ENCODE measurements at regions not wholly inside any gene's neighbourhood (a gene's known extent, or its start where the extent isn't known, plus 50 kb on each side); places are given as distances from the start of the nearest gene placed in this dataset.

DNA sequence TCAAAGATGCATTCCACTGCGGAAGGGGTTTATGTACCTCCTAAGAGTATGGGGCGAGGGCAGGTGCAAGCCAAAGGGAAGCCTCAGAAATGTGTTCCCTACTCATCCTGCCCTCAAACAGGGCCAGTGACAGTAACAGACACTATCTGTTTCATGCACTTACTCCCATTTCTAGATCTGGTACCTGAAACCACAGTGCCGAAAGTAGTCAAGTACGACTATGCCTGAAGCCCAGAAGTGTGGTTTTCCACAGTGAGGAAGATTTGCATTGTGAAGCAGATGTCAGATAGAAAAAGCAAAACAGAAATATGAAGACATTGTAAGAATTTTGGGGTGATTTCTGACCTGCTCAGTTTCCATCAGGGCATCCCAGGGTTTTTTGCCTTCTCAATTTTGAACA is 748.7 kb downstream of the RNF144A start:
- 95 to 100% (median 96%) methylated on average over 4 of the region's 4 CpGs for WGBS, 4 donors
- H3K27ac ChIP-seq, result no peak overlapping the region
- H3K9me3 ChIP-seq, result no peaks in the 10 kb centered on the region
- H3K4me1 ChIP-seq, result peaks cover 0 to 3% (median 0%) of the 10 kb centered on the region in 12 donors
- H3K36me3 ChIP-seq, result no peaks in the 10 kb centered on the region
- H3K27me3 ChIP-seq, result no peaks in the 10 kb centered on the region
- no peak for TF ChIP-seq POLR2A (IDR thresholded peaks at IDR 0.05)
- TF ChIP-seq, protein P1, sequence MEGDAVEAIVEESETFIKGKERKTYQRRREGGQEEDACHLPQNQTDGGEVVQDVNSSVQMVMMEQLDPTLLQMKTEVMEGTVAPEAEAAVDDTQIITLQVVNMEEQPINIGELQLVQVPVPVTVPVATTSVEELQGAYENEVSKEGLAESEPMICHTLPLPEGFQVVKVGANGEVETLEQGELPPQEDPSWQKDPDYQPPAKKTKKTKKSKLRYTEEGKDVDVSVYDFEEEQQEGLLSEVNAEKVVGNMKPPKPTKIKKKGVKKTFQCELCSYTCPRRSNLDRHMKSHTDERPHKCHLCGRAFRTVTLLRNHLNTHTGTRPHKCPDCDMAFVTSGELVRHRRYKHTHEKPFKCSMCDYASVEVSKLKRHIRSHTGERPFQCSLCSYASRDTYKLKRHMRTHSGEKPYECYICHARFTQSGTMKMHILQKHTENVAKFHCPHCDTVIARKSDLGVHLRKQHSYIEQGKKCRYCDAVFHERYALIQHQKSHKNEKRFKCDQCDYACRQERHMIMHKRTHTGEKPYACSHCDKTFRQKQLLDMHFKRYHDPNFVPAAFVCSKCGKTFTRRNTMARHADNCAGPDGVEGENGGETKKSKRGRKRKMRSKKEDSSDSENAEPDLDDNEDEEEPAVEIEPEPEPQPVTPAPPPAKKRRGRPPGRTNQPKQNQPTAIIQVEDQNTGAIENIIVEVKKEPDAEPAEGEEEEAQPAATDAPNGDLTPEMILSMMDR (IDR thresholded peaks at IDR 0.05), result no peak
- intact Hi-C loops (cut with DNase I), result loop anchor here in 1 of 10 donors (5.0 kb wide), 1 partner anchor 239 kb away; no protein-coding TSS in a partner anchor
- no peak overlapping the region for H3K4me3 ChIP-seq
- ATAC-seq, result no peak
- DNase-seq, result no peak

DNA sequence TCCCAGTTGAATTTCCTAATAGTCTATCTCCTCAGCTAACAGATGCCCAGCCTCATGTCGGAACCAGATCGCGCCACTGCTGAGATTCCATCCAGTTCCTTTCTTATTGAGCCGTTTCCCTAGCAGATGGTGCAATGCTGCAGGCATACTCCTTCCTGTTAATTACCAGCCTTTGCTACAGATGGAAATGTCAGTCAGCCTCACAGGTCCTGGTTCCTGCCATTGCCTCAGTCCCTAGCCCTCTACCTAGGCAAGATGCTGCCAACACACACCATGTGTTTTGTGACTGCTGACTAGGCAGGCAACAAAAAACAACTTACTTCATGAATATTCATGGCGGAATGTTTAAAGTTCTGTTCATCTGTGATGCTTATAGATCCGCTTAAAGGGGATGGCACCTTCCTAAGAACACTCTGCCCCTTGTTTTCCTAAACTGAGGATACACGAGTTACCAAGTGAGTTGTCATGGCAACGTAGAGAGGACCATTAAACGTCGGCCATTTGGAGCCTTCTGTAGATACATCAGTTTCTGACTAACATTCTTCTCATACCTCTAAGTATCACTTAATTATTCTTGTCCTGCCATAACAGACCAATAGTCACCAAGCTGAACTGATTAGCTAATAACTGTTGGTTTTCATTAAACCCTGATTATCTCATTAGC is 749.5 kb downstream of the RNF144A start:
- ATAC-seq, result no peak
- WGBS, 4 donors, result 76 to 82% (median 79%) methylated on average over 10 of the region's 10 CpGs
- Histone ChIP-seq H3K9me3 (no peaks in the 10 kb centered on the region), H3K36me3 (no peaks in the 10 kb centered on the region), H3K27me3 (no peaks in the 10 kb centered on the region), H3K4me3 (no peak overlapping the region), H3K4me1 (peaks cover 0 to 11% (median 2%) of the 10 kb centered on the region in 12 donors), H3K27ac (no peak overlapping the region)
- intact Hi-C loops (cut with DNase I), result loop anchor here in 1 of 10 donors (5.0 kb wide), 1 partner anchor 239 kb away; no protein-coding TSS in a partner anchor
- TF ChIP-seq POLR2A (IDR thresholded peaks at IDR 0.05), result no peak
- TF ChIP-seq, protein P1 (IDR thresholded peaks at IDR 0.05), result no peak
- DNase-seq, result no peak

DNA sequence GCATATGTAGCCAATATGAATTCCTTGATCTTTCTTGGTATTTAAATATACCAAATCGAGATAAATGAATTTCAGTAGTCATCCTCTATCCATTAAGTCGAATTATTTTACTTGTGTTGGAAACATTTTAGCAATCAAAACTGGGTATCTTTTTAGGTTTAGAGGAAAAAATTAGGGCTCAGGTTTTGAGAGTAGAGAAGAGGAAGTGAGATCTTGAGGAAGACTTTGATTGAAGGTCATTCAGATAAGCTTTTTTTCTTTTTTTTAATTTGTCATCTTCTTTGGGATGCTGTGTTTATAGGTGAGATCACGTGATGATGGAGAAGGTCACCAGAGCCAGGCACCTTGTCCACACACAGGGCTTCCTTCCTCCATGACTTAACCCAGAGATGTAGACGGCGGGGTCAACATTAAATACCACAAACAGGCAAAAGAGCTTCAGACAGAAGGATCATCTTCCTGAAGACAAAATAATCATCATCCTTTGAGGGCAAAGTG is 750.1 kb downstream of the RNF144A start:
- Histone ChIP-seq H3K4me3 (no peak overlapping the region), H3K27ac (no peak overlapping the region), H3K9me3 (peaks cover 0 to 5% (median 0%) of the 10 kb centered on the region in 12 donors), H3K36me3 (no peaks in the 10 kb centered on the region), H3K27me3 (no peaks in the 10 kb centered on the region), H3K4me1 (peaks cover 0 to 13% (median 3%) of the 10 kb centered on the region in 12 donors)
- TF ChIP-seq, protein P1 (IDR thresholded peaks at IDR 0.05), result no peak
- no peak for TF ChIP-seq POLR2A (IDR thresholded peaks at IDR 0.05)
- DNase-seq (no peak), ATAC-seq (no peak)
- WGBS, 4 donors, result 87 to 92% (median 90%) methylated on average over 5 of the region's 5 CpGs
- intact Hi-C loops (cut with DNase I), result loop anchor here in 1 of 10 donors (5.0 kb wide), 1 partner anchor 240 kb away; no protein-coding TSS in a partner anchor

DNA sequence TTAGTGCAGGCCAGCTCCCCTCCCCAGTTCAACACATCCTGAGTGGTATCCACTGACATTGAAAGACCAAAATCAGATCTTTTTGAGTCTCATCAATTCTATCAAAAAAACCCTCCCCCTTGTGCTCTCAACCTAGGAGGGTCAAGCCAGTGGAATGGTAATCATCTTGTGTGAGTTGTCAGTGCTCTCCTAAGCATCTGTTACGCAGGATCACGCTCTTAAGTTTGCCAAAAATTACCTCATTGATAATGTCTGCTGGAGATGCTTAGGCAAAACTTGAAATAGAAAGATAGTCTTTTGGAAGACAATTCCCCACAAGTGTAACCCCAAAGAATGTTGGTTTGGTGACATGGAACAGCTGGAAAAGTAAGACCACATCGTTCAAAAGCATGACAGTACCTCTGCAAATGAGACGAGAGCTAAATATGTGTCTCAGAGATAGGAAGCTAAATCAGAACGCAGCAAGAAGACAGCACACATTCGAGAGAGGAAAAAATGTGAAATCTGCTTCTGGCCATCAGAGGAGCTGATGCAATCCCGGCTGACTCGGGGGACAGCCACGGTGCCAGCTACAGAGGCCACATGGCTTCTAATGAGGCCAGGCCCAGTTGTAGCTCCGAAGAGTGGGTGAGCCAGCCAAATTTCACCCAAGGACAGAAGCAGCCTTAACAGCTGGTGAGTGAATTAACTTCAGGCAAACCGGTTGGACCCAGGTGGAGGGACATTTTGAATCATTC is 753.9 kb downstream of the RNF144A start:
- intact Hi-C loops (cut with DNase I), result no loop called here
- Histone ChIP-seq H3K27me3 (no peaks in the 10 kb centered on the region), H3K9me3 (peaks cover 0 to 6% (median 0%) of the 10 kb centered on the region in 12 donors), H3K4me1 (peaks cover 0 to 13% (median 3%) of the 10 kb centered on the region in 12 donors), H3K36me3 (no peaks in the 10 kb centered on the region), H3K4me3 (no peak overlapping the region), H3K27ac (peak overlapping the region in 5 of 12 donors; percentile 3 to 46 (median 23))
- 38 to 53% (median 43%) methylated on average over 11 of the region's 11 CpGs for WGBS, 4 donors
- ATAC-seq (peak; percentile 51 to 93 (median 75)), DNase-seq (peak in 4 of 5 donors; percentile 37 to 76 (median 59))
- TF ChIP-seq, protein P1 (IDR thresholded peaks at IDR 0.05), result no peak
- no peak for TF ChIP-seq POLR2A (IDR thresholded peaks at IDR 0.05)

Data from heart left ventricle (tissue), 16 donors.